CD14-positive monocyte (primary cell): ENCODE measurements at regions not wholly inside any gene's neighbourhood (a gene's known extent, or its start where the extent isn't known, plus 50 kb on each side); places are given as distances from the start of the nearest gene placed in this dataset.

ENCODE experiments used
- DNase-seq, 3 donors: peaks; one replicate each; pipeline ENCODE4 v3.0.0-alpha.2; 2011 to 2022
- H2AFZ ChIP-seq: 2 replicates; pipeline ENCODE4 v1.6.0; 2012; ENCODE audit warnings: mild to moderate bottlenecking, low read depth, low read length, inconsistent platforms; ENCODE audit not compliant: insufficient read depth, poor library complexity, severe bottlenecking
- H3K27ac ChIP-seq, 2 donors: 1 replicate in 1 of 2; 2 replicates in 1 of 2; pipeline ENCODE4 v1.5.1; 2012 to 2013; ENCODE audit warnings: low read length in 2 of 2, control low read depth in 1 of 2, inconsistent platforms in 1 of 2, low read depth in 1 of 2, mild to moderate bottlenecking in 1 of 2
- H3K27me3 ChIP-seq, 2 donors: one replicate each; pipeline versions ENCODE4 v1.6.0 to v1.6.1; 2011 to 2013; ENCODE audit warnings: low read length in 2 of 2; ENCODE audit not compliant: control insufficient read depth in 2 of 2, insufficient read depth in 2 of 2
- H3K36me3 ChIP-seq, 2 donors: replicated peaks in 1 of 2; 1 replicate in 1 of 2; 2 replicates in 1 of 2; pipeline versions ENCODE4 v1.5.1 to v1.6.1; 2012 to 2013; ENCODE audit warnings: low read length in 2 of 2, control low read depth in 1 of 2, inconsistent platforms in 1 of 2, mild to moderate bottlenecking in 1 of 2; ENCODE audit not compliant: insufficient read depth in 2 of 2, control insufficient read depth in 1 of 2
- H3K4me1 ChIP-seq, 2 donors: 1 replicate in 1 of 2; 2 replicates in 1 of 2; pipeline versions ENCODE4 v1.5.1 to v1.6.1; 2012 to 2013; ENCODE audit warnings: low read length in 2 of 2, control low read depth in 1 of 2, inconsistent platforms in 1 of 2, mild to moderate bottlenecking in 1 of 2, moderate library complexity in 1 of 2; ENCODE audit not compliant: insufficient read depth in 2 of 2, control insufficient read depth in 1 of 2
- H3K4me2 ChIP-seq: replicated peaks from 2 replicates; pipeline ENCODE3; 2012; ENCODE audit warnings: low read length, moderate library complexity, mild to moderate bottlenecking; ENCODE audit not compliant: poor library complexity, severe bottlenecking; ENCODE audit errors: extremely low read depth
- H3K4me3 ChIP-seq, 3 experiments: fragments of 200-600 bp in 1 of 3; sonication (generic) in 1 of 3; replicated peaks in 1 of 3; 1 replicate in 2 of 3; 2 replicates in 1 of 3; pipeline ENCODE4 v1.5.1; 2011 to 2013; ENCODE audit warnings: low read length in 3 of 3, mild to moderate bottlenecking in 3 of 3, control low read depth in 2 of 3, low read depth in 2 of 3, inconsistent platforms in 1 of 3, moderate library complexity in 1 of 3
- H3K79me2 ChIP-seq: 2 replicates; pipeline ENCODE4 v1.6.0; 2012; ENCODE audit warnings: mild to moderate bottlenecking, control low read depth, inconsistent platforms, low read length, moderate library complexity; ENCODE audit not compliant: insufficient read depth
- H3K9ac ChIP-seq: 2 replicates; pipeline ENCODE4 v1.6.0; 2017; ENCODE audit warnings: low read length, mild to moderate bottlenecking; ENCODE audit not compliant: insufficient read depth, poor library complexity, severe bottlenecking
- H3K9me3 ChIP-seq, 2 donors: replicated peaks in 1 of 2; 1 replicate in 1 of 2; 2 replicates in 1 of 2; pipeline versions ENCODE4 v1.5.1 to v1.6.1; 2012 to 2013; ENCODE audit warnings: low read length in 2 of 2, control low read depth in 1 of 2; ENCODE audit not compliant: control insufficient read depth in 1 of 2, insufficient read depth in 1 of 2
- H4K20me1 ChIP-seq: 2 replicates; pipeline ENCODE4 v1.6.0; 2012; ENCODE audit warnings: mild to moderate bottlenecking, low read length, control low read depth, moderate library complexity; ENCODE audit not compliant: insufficient read depth
- H3K27ac Mint-ChIP-seq, 7 donors: one replicate each; pipeline ENCODE4 v1.8.0; 2020; ENCODE audit warnings: mild to moderate bottlenecking in 7 of 7, mixed read lengths in 7 of 7, moderate library complexity in 6 of 7, inconsistent platforms in 2 of 7
- H3K27me3 Mint-ChIP-seq, 3 donors: one replicate each; pipeline ENCODE4 v1.8.0; 2021 to 2022; ENCODE audit warnings: low read depth in 3 of 3, mild to moderate bottlenecking in 3 of 3, mixed read lengths in 3 of 3, moderate library complexity in 3 of 3, inconsistent platforms in 1 of 3
- H3K36me3 Mint-ChIP-seq, 2 donors: one replicate each; pipeline ENCODE4 v1.8.0; 2020; ENCODE audit warnings: mixed read lengths in 2 of 2, inconsistent platforms in 1 of 2, mild to moderate bottlenecking in 1 of 2
- H3K4me1 Mint-ChIP-seq: one replicate; pipeline ENCODE4 v1.8.0; 2020; ENCODE audit warnings: mild to moderate bottlenecking, mixed read lengths
- H3K4me3 Mint-ChIP-seq, 2 donors: one replicate each; pipeline ENCODE4 v1.8.0; 2020; ENCODE audit warnings: mild to moderate bottlenecking in 2 of 2, mixed read lengths in 2 of 2, moderate library complexity in 1 of 2
- H3K9me3 Mint-ChIP-seq, 7 donors: one replicate each; pipeline ENCODE4 v1.8.0; 2020 to 2022; ENCODE audit warnings: mixed read lengths in 7 of 7, mild to moderate bottlenecking in 6 of 7, moderate library complexity in 6 of 7, inconsistent platforms in 2 of 7
- CTCF ChIP-seq: fragments of 200-600 bp; IDR thresholded peaks from one replicate; pipeline ENCODE4 v1.8.0; 2022; ENCODE audit warnings: antibody characterized with exemption, mild to moderate bottlenecking
- WGBS: methylation state at CpG from one replicate; pipeline ENCODE4 v1.1.5; 2013; ENCODE audit warnings: missing lambda C conversion rate; ENCODE audit not compliant: insufficient coverage; 5-methylcytosine and 5-hydroxymethylcytosine counted together
- intact Hi-C, 2 donors: fragments of 100-400 bp; cut with micrococcal nuclease; formaldehyde crosslinking; loops; one replicate each; pipeline versions ENCODE4 v1.15.0 to v1.15.1; 2023

- H3K4me3 Mint-ChIP-seq = no peak overlapping the region
- H2AFZ ChIP-seq = no peak overlapping the region
- TF ChIP-seq CTCF = no peak
- H3K27ac Mint-ChIP-seq = no peak overlapping the region
- intact Hi-C loops = no loop called here
- no peaks in the 10 kb centered on the region for H3K4me1 ChIP-seq
- H3K9ac ChIP-seq = no peak overlapping the region
- peaks cover 0 to 5% of the 10 kb centered on the region in 2 donors for H3K27me3 ChIP-seq
- no peak overlapping the region for H3K4me2 ChIP-seq
- WGBS = 31% methylated on average over 9 of the region's 11 CpGs
- no peaks in the 10 kb centered on the region for H3K9me3 Mint-ChIP-seq
- no peaks in the 10 kb centered on the region for H3K9me3 ChIP-seq
- H3K79me2 ChIP-seq = no peaks in the 10 kb centered on the region
- H3K4me3 ChIP-seq = no peak overlapping the region
- DNase-seq = no peak
- no peaks in the 10 kb centered on the region for H3K36me3 Mint-ChIP-seq
- no peaks in the 10 kb centered on the region for H3K4me1 Mint-ChIP-seq
- no peaks in the 10 kb centered on the region for H3K36me3 ChIP-seq
- H3K27me3 Mint-ChIP-seq = peaks cover 11 to 27% (median 17%) of the 10 kb centered on the region in 3 donors
- no peaks in the 10 kb centered on the region for H4K20me1 ChIP-seq
- no peak overlapping the region for H3K27ac ChIP-seq
These were observed 83.0 kb upstream of the ZC3H12A start for GRCh38 chr1:37391211-37392011.

- no peaks in the 10 kb centered on the region for H3K79me2 ChIP-seq
- peaks cover 0 to 5% of the 10 kb centered on the region in 2 donors for H3K27me3 ChIP-seq
- no peak overlapping the region for H2AFZ ChIP-seq
- Mint-ChIP-seq H3K27ac (no peak overlapping the region), H3K27me3 (peaks cover 11 to 28% (median 18%) of the 10 kb centered on the region in 3 donors), H3K4me3 (no peak overlapping the region), H3K36me3 (no peaks in the 10 kb centered on the region), H3K4me1 (no peaks in the 10 kb centered on the region), H3K9me3 (no peaks in the 10 kb centered on the region)
- no peak for DNase-seq
- H3K27ac ChIP-seq = no peak overlapping the region
- no peak for TF ChIP-seq CTCF
- no peak overlapping the region for H3K9ac ChIP-seq
- intact Hi-C loops = no loop called here
- 84% methylated on average over 5 of the region's 5 CpGs for WGBS
- no peaks in the 10 kb centered on the region for H3K4me1 ChIP-seq
- no peaks in the 10 kb centered on the region for H3K9me3 ChIP-seq
- no peak overlapping the region for H3K4me2 ChIP-seq
- H3K4me3 ChIP-seq = no peak overlapping the region
- no peaks in the 10 kb centered on the region for H4K20me1 ChIP-seq
- no peaks in the 10 kb centered on the region for H3K36me3 ChIP-seq
These were observed 82.3 kb upstream of the ZC3H12A start for GRCh38 chr1:37392051-37392450.
